Astrocyte (in vitro differentiated cells and primary cell): ENCODE measurements at regions not wholly inside any gene's neighbourhood (a gene's known extent, or its start where the extent isn't known, plus 50 kb on each side); places are given as distances from the start of the nearest gene placed in this dataset.

ENCODE experiments used
- EZH2 ChIP-seq: IDR thresholded peaks from 2 replicates; pipeline ENCODE4 v1.6.1; 2012; ENCODE audit warnings: mild to moderate bottlenecking, low read length, inconsistent platforms; ENCODE audit not compliant: insufficient read depth
- TF ChIP-seq, protein P1 (sequence below): IDR thresholded peaks from 2 replicates; pipeline ENCODE4 v1.5.1; 2011; ENCODE audit warnings: low read depth, mild to moderate bottlenecking, inconsistent platforms, low read length, moderate library complexity; ENCODE audit not compliant: insufficient read depth

- TF ChIP-seq, protein P1, sequence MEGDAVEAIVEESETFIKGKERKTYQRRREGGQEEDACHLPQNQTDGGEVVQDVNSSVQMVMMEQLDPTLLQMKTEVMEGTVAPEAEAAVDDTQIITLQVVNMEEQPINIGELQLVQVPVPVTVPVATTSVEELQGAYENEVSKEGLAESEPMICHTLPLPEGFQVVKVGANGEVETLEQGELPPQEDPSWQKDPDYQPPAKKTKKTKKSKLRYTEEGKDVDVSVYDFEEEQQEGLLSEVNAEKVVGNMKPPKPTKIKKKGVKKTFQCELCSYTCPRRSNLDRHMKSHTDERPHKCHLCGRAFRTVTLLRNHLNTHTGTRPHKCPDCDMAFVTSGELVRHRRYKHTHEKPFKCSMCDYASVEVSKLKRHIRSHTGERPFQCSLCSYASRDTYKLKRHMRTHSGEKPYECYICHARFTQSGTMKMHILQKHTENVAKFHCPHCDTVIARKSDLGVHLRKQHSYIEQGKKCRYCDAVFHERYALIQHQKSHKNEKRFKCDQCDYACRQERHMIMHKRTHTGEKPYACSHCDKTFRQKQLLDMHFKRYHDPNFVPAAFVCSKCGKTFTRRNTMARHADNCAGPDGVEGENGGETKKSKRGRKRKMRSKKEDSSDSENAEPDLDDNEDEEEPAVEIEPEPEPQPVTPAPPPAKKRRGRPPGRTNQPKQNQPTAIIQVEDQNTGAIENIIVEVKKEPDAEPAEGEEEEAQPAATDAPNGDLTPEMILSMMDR = no peak
- no peak for TF ChIP-seq EZH2
Observed at GRCh38 chr12:98185606-98186005, 329.8 kb upstream of the TMPO start.
